Right lobe of liver (tissue), 6 donors: ENCODE measurements at regions not wholly inside any gene's neighbourhood (a gene's known extent, or its start where the extent isn't known, plus 50 kb on each side); places are given as distances from the start of the nearest gene placed in this dataset.

ENCODE experiments used
- ATAC-seq, 4 donors: fragments of 200-7000 bp; cut with Tn5 transposase; one replicate each; pipeline ENCODE4 v1.9.1; 2020; ENCODE audit warnings: mild to moderate bottlenecking in 4 of 4, moderate library complexity in 4 of 4
- DNase-seq, 3 donors: peaks; one replicate each; pipeline ENCODE4 v3.0.0-alpha.2; 2020
- H3K27ac ChIP-seq, 3 donors: fragments of 200-600 bp; one replicate each; pipeline ENCODE4 v1.8.0; 2022
- H3K27me3 ChIP-seq, 2 donors: fragments of 200-600 bp; one replicate each; pipeline ENCODE4 v1.8.0; 2022
- H3K36me3 ChIP-seq, 4 donors: fragments of 200-600 bp; sonication (generic) in 1 of 4; one replicate each; pipeline versions ENCODE4 v1.5.1 to v1.8.0; 2017 to 2022; ENCODE audit warnings: control low read depth in 1 of 4
- H3K4me1 ChIP-seq, 4 donors: fragments of 200-600 bp; sonication (generic) in 1 of 4; one replicate each; pipeline versions ENCODE4 v1.5.1 to v1.8.0; 2017 to 2022; ENCODE audit warnings: control low read depth in 1 of 4
- H3K4me3 ChIP-seq, 3 donors: fragments of 200-600 bp; one replicate each; pipeline ENCODE4 v1.8.0; 2022
- H3K9me3 ChIP-seq, 4 donors: fragments of 200-600 bp; sonication (generic) in 1 of 4; one replicate each; pipeline versions ENCODE4 v1.5.1 to v1.8.0; 2017 to 2022; ENCODE audit warnings: control low read depth in 1 of 4
- CTCF ChIP-seq, 4 donors: fragments of 200-600 bp in 3 of 4; fragments of 450-650 bp in 1 of 4; IDR thresholded peaks; one replicate each; pipeline versions ENCODE4 v1.5.1 to v1.8.0; 2016 to 2022; ENCODE audit warnings: antibody characterized with exemption in 4 of 4, mild to moderate bottlenecking in 2 of 4
- POLR2A ChIP-seq: fragments of 450-650 bp; IDR thresholded peaks from one replicate; pipeline ENCODE4 v1.6.1; 2017; ENCODE audit warnings: antibody characterized with exemption, mild to moderate bottlenecking
- WGBS: methylation state at CpG from one replicate; pipeline ENCODE4 v1.1.6; 2018; ENCODE audit warnings: low coverage, low lambda C conversion rate; ENCODE audit not compliant: insufficient coverage; ENCODE audit errors: missing lambda C conversion rate; 5-methylcytosine and 5-hydroxymethylcytosine counted together
- intact Hi-C, 2 donors: fragments of 100-400 bp; cut with DNase I; formaldehyde crosslinking; loops; one replicate each; pipeline versions ENCODE4 v1.11.2 to v1.14.1; 2022
- donor health status: DM: no; HTN: yes; CAD: no.
- donor health status: DM: no; HTN: no; CAD: no.
- donor health status: DM: no; HTN: no; CAD: no.
- donor health status: DM: no; HTN: yes; CAD: no.
- donor health status: DM: no; HTN: yes; CAD: no.

GRCh38 chr4:128390475-128390996 is 102.9 kb upstream of the PGRMC2 start:
- ATAC-seq (no peak), DNase-seq (no peak)
- H3K9me3 ChIP-seq, result no peaks in the 10 kb centered on the region
- H3K27ac ChIP-seq, result no peak overlapping the region
- H3K4me1 ChIP-seq, result no peaks in the 10 kb centered on the region
- H3K27me3 ChIP-seq, result no peaks in the 10 kb centered on the region
- TF ChIP-seq POLR2A, result no peak
- TF ChIP-seq CTCF (IDR thresholded peaks at IDR 0.05), result no peak
- no peaks in the 10 kb centered on the region for H3K36me3 ChIP-seq
- 86% methylated on average over 5 of the region's 5 CpGs for WGBS
- intact Hi-C loops, result no loop called here
- H3K4me3 ChIP-seq, result no peak overlapping the region

- intact Hi-C loops, result no loop called here
- Histone ChIP-seq H3K4me3 (no peak overlapping the region), H3K27me3 (no peaks in the 10 kb centered on the region), H3K27ac (no peak overlapping the region), H3K36me3 (no peaks in the 10 kb centered on the region), H3K4me1 (no peaks in the 10 kb centered on the region), H3K9me3 (no peaks in the 10 kb centered on the region)
- no peak for TF ChIP-seq CTCF (IDR thresholded peaks at IDR 0.05)
- no peak for TF ChIP-seq POLR2A
- DNase-seq (no peak), ATAC-seq (no peak)
- 89% methylated on average over 2 of the region's 2 CpGs for WGBS
Observed at GRCh38 chr4:128388796-128389195, 101.2 kb upstream of the PGRMC2 start.

- no peak overlapping the region for H3K27ac ChIP-seq
- TF ChIP-seq CTCF (IDR thresholded peaks at IDR 0.05) (no peak), POLR2A (no peak)
- intact Hi-C loops, result no loop called here
Observed at GRCh38 chr4:128388352-128388630, 100.7 kb upstream of the PGRMC2 start.

GRCh38 chr4:128387600-128388351 is 100.2 kb upstream of the PGRMC2 start:
- ATAC-seq, result no peak
- Histone ChIP-seq H3K9me3 (no peaks in the 10 kb centered on the region), H3K27ac (peak overlapping the region in 1 of 3 donors; percentile 40), H3K36me3 (no peaks in the 10 kb centered on the region), H3K27me3 (no peaks in the 10 kb centered on the region), H3K4me1 (no peaks in the 10 kb centered on the region), H3K4me3 (no peak overlapping the region)
- intact Hi-C loops, result no loop called here
- 78% methylated on average over 1 of the region's 2 CpGs for WGBS
- TF ChIP-seq POLR2A, result no peak
- no peak for DNase-seq

More at GRCh38 chr4:128388352-128388630, 100.7 kb upstream of the PGRMC2 start:
- ATAC-seq (no peak), DNase-seq (no peak)
- H3K36me3 ChIP-seq, result no peaks in the 10 kb centered on the region
- WGBS, result 67% methylated on average over 2 of the region's 3 CpGs
- H3K9me3 ChIP-seq, result no peaks in the 10 kb centered on the region
- H3K4me3 ChIP-seq, result no peak overlapping the region
- H3K27me3 ChIP-seq, result no peaks in the 10 kb centered on the region
- H3K4me1 ChIP-seq, result no peaks in the 10 kb centered on the region

GRCh38 chr4:128386761-128387599 is 99.4 kb upstream of the PGRMC2 start:
- DNase-seq (peak; percentile 67 to 85 (median 85)), ATAC-seq (peak; percentile 76 to 96 (median 86))
- Histone ChIP-seq H3K36me3 (no peaks in the 10 kb centered on the region), H3K4me3 (no peak overlapping the region), H3K27me3 (no peaks in the 10 kb centered on the region), H3K27ac (peak overlapping the region in 1 of 3 donors; percentile 40), H3K4me1 (no peaks in the 10 kb centered on the region), H3K9me3 (no peaks in the 10 kb centered on the region)
- 48% methylated on average over 11 of the region's 15 CpGs for WGBS
- TF ChIP-seq CTCF (IDR thresholded peaks at IDR 0.05), result no peak
- no peak for TF ChIP-seq POLR2A
- intact Hi-C loops, result no loop called here
